HL-60 (cell line): ENCODE measurements at regions not wholly inside any gene's neighbourhood (a gene's known extent, or its start where the extent isn't known, plus 50 kb on each side); places are given as distances from the start of the nearest gene placed in this dataset.

ENCODE experiments used
- CTCF ChIP-seq: IDR thresholded peaks from one replicate; pipeline ENCODE4 v1.5.1; 2011; ENCODE audit warnings: low read length, control low read depth, inconsistent platforms; ENCODE audit not compliant: insufficient read depth
- GABPA ChIP-seq: IDR thresholded peaks from 2 replicates; pipeline ENCODE4 v1.6.1; 2012; ENCODE audit warnings: low read depth
- POLR2AphosphoS5 ChIP-seq: IDR thresholded peaks from 2 replicates; pipeline ENCODE4 v1.6.1; 2012; ENCODE audit warnings: low read depth
- SPI1 ChIP-seq: IDR thresholded peaks from 2 replicates; pipeline ENCODE4 v1.6.1; 2012; ENCODE audit warnings: low read depth, mild to moderate bottlenecking, borderline replicate concordance

GRCh38 chr2:219905640-219906039, 278.2 kb downstream of the SLC4A3 start:
- TF ChIP-seq POLR2AphosphoS5, result no peak
- no peak for TF ChIP-seq CTCF
- TF ChIP-seq GABPA, result no peak
- no peak for TF ChIP-seq SPI1
